ENCODE measurements at regions not wholly inside any gene's neighbourhood (a gene's known extent, or its start where the extent isn't known, plus 50 kb on each side); places are given as distances from the start of the nearest gene placed in this dataset.

DNA sequence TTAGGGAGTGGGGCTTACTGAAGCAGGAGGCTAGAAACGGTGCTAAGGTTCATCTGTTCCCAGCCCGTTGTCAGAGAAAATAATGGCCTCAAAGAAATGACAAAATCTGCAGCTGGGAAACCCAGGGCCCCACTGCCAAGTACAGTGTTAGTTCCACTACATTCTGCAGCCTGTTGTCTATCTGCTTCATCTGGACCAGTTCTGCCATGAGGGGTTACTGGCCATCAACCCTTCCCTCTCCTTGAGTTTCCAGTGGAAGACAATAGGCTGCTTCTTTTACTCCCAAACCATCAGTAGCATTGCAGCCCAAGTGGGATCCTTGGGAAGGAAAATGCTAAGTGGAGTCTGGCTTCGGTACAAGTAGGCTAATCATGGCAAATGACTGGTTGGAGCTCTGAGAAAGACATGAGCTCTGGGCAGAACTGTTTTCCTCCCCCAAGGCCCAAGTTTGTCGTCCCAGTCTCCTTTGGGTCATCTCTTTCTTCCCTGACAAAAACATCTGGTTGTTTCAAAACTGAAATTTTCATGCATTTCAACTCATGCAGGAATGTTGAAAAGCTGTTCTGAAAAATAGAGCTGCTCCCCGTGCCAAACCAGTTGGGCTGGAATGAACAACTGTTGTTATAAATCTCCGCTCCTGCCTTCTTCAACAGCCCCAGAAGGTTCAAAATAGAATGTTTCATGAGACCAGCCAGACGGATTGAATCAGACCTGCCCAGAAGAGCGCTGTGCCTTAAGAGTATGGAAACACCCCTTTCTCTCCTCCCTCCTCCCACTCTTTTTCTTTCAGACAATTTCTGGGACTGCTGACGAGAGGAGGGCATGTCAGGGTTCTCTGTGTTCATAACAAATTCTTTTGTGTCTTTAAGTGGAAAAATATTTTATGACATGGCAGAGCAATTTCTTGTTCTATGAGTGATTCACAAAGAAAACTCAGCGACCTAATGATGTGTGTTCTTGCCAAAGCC lies 116.6 kb downstream of the RAB18 start:
- TF ChIP-seq, protein P1, sequence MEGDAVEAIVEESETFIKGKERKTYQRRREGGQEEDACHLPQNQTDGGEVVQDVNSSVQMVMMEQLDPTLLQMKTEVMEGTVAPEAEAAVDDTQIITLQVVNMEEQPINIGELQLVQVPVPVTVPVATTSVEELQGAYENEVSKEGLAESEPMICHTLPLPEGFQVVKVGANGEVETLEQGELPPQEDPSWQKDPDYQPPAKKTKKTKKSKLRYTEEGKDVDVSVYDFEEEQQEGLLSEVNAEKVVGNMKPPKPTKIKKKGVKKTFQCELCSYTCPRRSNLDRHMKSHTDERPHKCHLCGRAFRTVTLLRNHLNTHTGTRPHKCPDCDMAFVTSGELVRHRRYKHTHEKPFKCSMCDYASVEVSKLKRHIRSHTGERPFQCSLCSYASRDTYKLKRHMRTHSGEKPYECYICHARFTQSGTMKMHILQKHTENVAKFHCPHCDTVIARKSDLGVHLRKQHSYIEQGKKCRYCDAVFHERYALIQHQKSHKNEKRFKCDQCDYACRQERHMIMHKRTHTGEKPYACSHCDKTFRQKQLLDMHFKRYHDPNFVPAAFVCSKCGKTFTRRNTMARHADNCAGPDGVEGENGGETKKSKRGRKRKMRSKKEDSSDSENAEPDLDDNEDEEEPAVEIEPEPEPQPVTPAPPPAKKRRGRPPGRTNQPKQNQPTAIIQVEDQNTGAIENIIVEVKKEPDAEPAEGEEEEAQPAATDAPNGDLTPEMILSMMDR (IDR thresholded peaks at IDR 0.05) = no peak
- no peak for TF ChIP-seq POLR2A (IDR thresholded peaks at IDR 0.05)

Data from lower leg skin (tissue), 3 donors.